HEK293 (cell line): ENCODE measurements at regions not wholly inside any gene's neighbourhood (a gene's known extent, or its start where the extent isn't known, plus 50 kb on each side); places are given as distances from the start of the nearest gene placed in this dataset.

Experiments used
- CTCF ChIA-PET: fragments of 350-600 bp; formaldehyde crosslinking; extraction: SDS; loops from one replicate; lab custom pipeline; 2021; ENCODE audit warnings: antibody characterized with exemption; lab: Yijun Ruan, JAX
- POLR2A ChIA-PET: fragments of 300-600 bp; formaldehyde crosslinking; extraction: SDS; loops from one replicate; lab custom pipeline; 2020; ENCODE audit warnings: antibody characterized with exemption, inconsistent platforms; lab: Yijun Ruan, JAX
- H3K27ac ChIP-seq: fragments of 200-500 bp; sonication (Bioruptor generic); 2 replicates; pipeline ENCODE4 v1.5.1; 2014; ENCODE audit warnings: low read depth, low read length, control low read depth, inconsistent platforms; ENCODE audit errors: extremely low read depth
- H3K36me3 ChIP-seq, 2 experiments: fragments of 200-500 bp in 1 of 2; sonication (Bioruptor generic) in 1 of 2; 1 replicate in 1 of 2; 2 replicates in 1 of 2; pipeline ENCODE4 v1.5.1; 2014 to 2017; ENCODE audit warnings: inconsistent platforms in 2 of 2, low read length in 2 of 2; ENCODE audit not compliant: control insufficient read depth in 2 of 2, insufficient read depth in 1 of 2
- H3K4me1 ChIP-seq: fragments of 200-500 bp; sonication (Bioruptor generic); 2 replicates; pipeline ENCODE4 v1.5.1; 2014; ENCODE audit warnings: mild to moderate bottlenecking, low read length, inconsistent platforms; ENCODE audit not compliant: control insufficient read depth, insufficient read depth
- H3K4me3 ChIP-seq: 2 replicates; pipeline ENCODE4 v1.5.1; 2011; ENCODE audit warnings: low read depth, mild to moderate bottlenecking, control low read depth, low read length, moderate library complexity
- H3K9me3 ChIP-seq: fragments of 200-500 bp; sonication (Bioruptor generic); 2 replicates; pipeline ENCODE4 v1.5.1; 2014; ENCODE audit warnings: low read depth, low read length, inconsistent platforms; ENCODE audit not compliant: control insufficient read depth, insufficient read depth
- KLF1 ChIP-seq: fragments of 450-650 bp; formaldehyde crosslinking; IDR thresholded peaks from 2 replicates; pipeline ENCODE4 v1.5.1; 2016; ENCODE audit warnings: missing biosample characterization, missing genetic modification characterization
- MEIS1 ChIP-seq: sonication (generic); formaldehyde crosslinking; IDR thresholded peaks from 2 replicates; pipeline ENCODE4 v1.8.1; 2022; ENCODE audit warnings: missing genetic modification reagents, mild to moderate bottlenecking, borderline replicate concordance
- MZF1 ChIP-seq: fragments of 450-650 bp; formaldehyde crosslinking; IDR thresholded peaks from 2 replicates; pipeline ENCODE4 v1.5.1; 2017; ENCODE audit warnings: missing biosample characterization, missing genetic modification characterization, borderline replicate concordance
- PRDM1 ChIP-seq: fragments of 450-650 bp; formaldehyde crosslinking; IDR thresholded peaks from 2 replicates; pipeline ENCODE4; 2016; ENCODE audit warnings: missing biosample characterization, missing genetic modification characterization
- RBAK ChIP-seq: fragments of 450-650 bp; formaldehyde crosslinking; IDR thresholded peaks from 2 replicates; pipeline ENCODE4 v1.5.1; 2016; ENCODE audit warnings: missing biosample characterization, missing genetic modification characterization
- SCRT2 ChIP-seq: fragments of 450-650 bp; formaldehyde crosslinking; IDR thresholded peaks from 2 replicates; pipeline ENCODE4 v1.5.1; 2016; ENCODE audit warnings: missing biosample characterization, missing genetic modification characterization
- SP2 ChIP-seq: fragments of 450-650 bp; formaldehyde crosslinking; IDR thresholded peaks from 2 replicates; pipeline ENCODE4 v1.5.1; 2016; ENCODE audit warnings: missing biosample characterization, missing genetic modification characterization
- ZFP69B ChIP-seq: fragments of 450-650 bp; formaldehyde crosslinking; IDR thresholded peaks from 2 replicates; pipeline ENCODE4 v1.5.1; 2016; ENCODE audit warnings: missing biosample characterization, missing genetic modification characterization
- ZNF138 ChIP-seq: fragments of 450-650 bp; formaldehyde crosslinking; IDR thresholded peaks from 2 replicates; pipeline ENCODE4 v1.5.1; 2016; ENCODE audit warnings: missing biosample characterization, missing genetic modification characterization, borderline replicate concordance
- ZNF223 ChIP-seq: fragments of 450-650 bp; formaldehyde crosslinking; IDR thresholded peaks from 2 replicates; pipeline ENCODE4 v1.5.1; 2016; ENCODE audit warnings: missing biosample characterization, missing genetic modification characterization
- ZNF248 ChIP-seq: fragments of 450-650 bp; formaldehyde crosslinking; IDR thresholded peaks from 2 replicates; pipeline ENCODE4 v1.5.1; 2017; ENCODE audit warnings: missing biosample characterization, missing genetic modification characterization
- ZNF266 ChIP-seq: fragments of 450-650 bp; formaldehyde crosslinking; IDR thresholded peaks from 2 replicates; pipeline ENCODE4 v1.5.1; 2016; ENCODE audit warnings: missing biosample characterization, missing genetic modification characterization, low read depth
- ZNF292 ChIP-seq: fragments of 450-650 bp; formaldehyde crosslinking; IDR thresholded peaks from 2 replicates; pipeline ENCODE4 v1.5.1; 2016; ENCODE audit warnings: low read depth, missing biosample characterization, missing genetic modification characterization, borderline replicate concordance
- ZNF341 ChIP-seq: fragments of 450-650 bp; formaldehyde crosslinking; IDR thresholded peaks from 2 replicates; pipeline ENCODE4; 2016; ENCODE audit warnings: low read depth, missing biosample characterization, missing genetic modification characterization
- ZNF529 ChIP-seq: fragments of 450-650 bp; formaldehyde crosslinking; IDR thresholded peaks from 2 replicates; pipeline ENCODE4 v1.5.1; 2017; ENCODE audit warnings: missing genetic modification characterization, missing biosample characterization; ENCODE audit not compliant: insufficient replicate concordance
- ZNF530 ChIP-seq: fragments of 450-650 bp; formaldehyde crosslinking; IDR thresholded peaks from 2 replicates; pipeline ENCODE4 v1.5.1; 2016; ENCODE audit warnings: low read depth, missing biosample characterization, missing genetic modification characterization
- ZNF610 ChIP-seq: fragments of 450-650 bp; formaldehyde crosslinking; IDR thresholded peaks from 2 replicates; pipeline ENCODE4 v1.5.1; 2016; ENCODE audit warnings: missing biosample characterization, missing genetic modification characterization, borderline replicate concordance
- ZNF670 ChIP-seq: fragments of 450-650 bp; formaldehyde crosslinking; IDR thresholded peaks from 2 replicates; pipeline ENCODE4 v1.5.1; 2016; ENCODE audit warnings: missing biosample characterization, missing genetic modification characterization, low read depth
- ZNF776 ChIP-seq: fragments of 450-650 bp; formaldehyde crosslinking; IDR thresholded peaks from 2 replicates; pipeline ENCODE4 v1.5.0; 2017; ENCODE audit warnings: missing biosample characterization, missing genetic modification characterization, borderline replicate concordance
- ZSCAN23 ChIP-seq: fragments of 450-650 bp; formaldehyde crosslinking; IDR thresholded peaks from 2 replicates; pipeline ENCODE4 v1.5.1; 2016; ENCODE audit warnings: missing biosample characterization, missing genetic modification characterization
- TF ChIP-seq, protein P1 (sequence below): fragments of 450-650 bp; formaldehyde crosslinking; IDR thresholded peaks from 2 replicates; pipeline ENCODE4 v1.5.1; 2016; ENCODE audit warnings: missing biosample characterization, missing genetic modification characterization, low read depth
- TF ChIP-seq, protein P2 (sequence below): fragments of 450-650 bp; formaldehyde crosslinking; IDR thresholded peaks from 2 replicates; pipeline ENCODE4 v1.5.1; 2017; ENCODE audit warnings: missing biosample characterization, missing genetic modification characterization
- TF ChIP-seq, protein P3 (sequence below): fragments of 450-650 bp; formaldehyde crosslinking; conservative IDR thresholded peaks from 2 replicates; pipeline ENCODE4 v1.5.1; 2016; ENCODE audit warnings: low read depth, missing biosample characterization, missing genetic modification characterization
- TF ChIP-seq, protein P4 (sequence below): sonication (generic); formaldehyde crosslinking; IDR thresholded peaks from 2 replicates; pipeline ENCODE4 v1.8.1; 2022; ENCODE audit warnings: mild to moderate bottlenecking, moderate library complexity, missing genetic modification reagents

DNA sequence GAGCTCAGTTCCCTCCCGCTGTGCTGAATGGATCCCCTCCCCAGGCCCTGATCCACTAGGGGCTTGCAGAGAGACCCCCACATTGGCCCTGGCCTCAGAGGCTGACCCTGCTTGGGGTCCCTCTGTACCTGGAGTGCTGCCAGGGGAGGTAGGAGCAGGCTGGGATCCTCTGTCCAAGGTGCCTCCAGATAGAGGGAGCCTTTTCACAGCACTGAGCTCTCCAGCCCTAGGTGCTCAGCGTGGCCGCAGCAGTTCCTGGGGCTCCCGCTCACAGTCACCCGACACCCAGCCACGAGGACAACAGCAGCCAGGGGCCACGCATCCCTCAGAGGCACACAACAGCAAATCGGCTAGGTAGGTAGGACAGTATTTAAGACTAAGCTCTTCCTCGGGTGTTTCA, 62.2 kb upstream of the IRX2 start:
- H3K4me1 ChIP-seq: no peaks in the 10 kb centered on the region
- ChIA-PET POLR2A (no interaction called here), CTCF (interaction anchor here (0.6 kb wide), 1 partner anchor 255 kb away, joined by 3 read pairs; no protein-coding TSS in a partner anchor)
- no peaks in the 10 kb centered on the region for H3K9me3 ChIP-seq
- no peak for TF ChIP-seq ZFP69B (tag by site-specific recombination)
- no peak for TF ChIP-seq MZF1
- TF ChIP-seq ZNF138 (tag by site-specific recombination): no peak
- no peak for TF ChIP-seq MEIS1 (CRISPR knock-in tag)
- TF ChIP-seq, protein P1, sequence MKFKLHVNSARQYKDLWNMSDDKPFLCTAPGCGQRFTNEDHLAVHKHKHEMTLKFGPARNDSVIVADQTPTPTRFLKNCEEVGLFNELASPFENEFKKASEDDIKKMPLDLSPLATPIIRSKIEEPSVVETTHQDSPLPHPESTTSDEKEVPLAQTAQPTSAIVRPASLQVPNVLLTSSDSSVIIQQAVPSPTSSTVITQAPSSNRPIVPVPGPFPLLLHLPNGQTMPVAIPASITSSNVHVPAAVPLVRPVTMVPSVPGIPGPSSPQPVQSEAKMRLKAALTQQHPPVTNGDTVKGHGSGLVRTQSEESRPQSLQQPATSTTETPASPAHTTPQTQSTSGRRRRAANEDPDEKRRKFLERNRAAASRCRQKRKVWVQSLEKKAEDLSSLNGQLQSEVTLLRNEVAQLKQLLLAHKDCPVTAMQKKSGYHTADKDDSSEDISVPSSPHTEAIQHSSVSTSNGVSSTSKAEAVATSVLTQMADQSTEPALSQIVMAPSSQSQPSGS (tag by site-specific recombination): no peak
- TF ChIP-seq ZNF610 (tag by site-specific recombination): no peak
- TF ChIP-seq ZNF266 (tag by site-specific recombination): no peak
- no peak for TF ChIP-seq PRDM1 (tag by site-specific recombination)
- no peak for TF ChIP-seq KLF1 (tag by site-specific recombination)
- no peak for TF ChIP-seq ZNF670 (tag by site-specific recombination)
- TF ChIP-seq, protein P2, sequence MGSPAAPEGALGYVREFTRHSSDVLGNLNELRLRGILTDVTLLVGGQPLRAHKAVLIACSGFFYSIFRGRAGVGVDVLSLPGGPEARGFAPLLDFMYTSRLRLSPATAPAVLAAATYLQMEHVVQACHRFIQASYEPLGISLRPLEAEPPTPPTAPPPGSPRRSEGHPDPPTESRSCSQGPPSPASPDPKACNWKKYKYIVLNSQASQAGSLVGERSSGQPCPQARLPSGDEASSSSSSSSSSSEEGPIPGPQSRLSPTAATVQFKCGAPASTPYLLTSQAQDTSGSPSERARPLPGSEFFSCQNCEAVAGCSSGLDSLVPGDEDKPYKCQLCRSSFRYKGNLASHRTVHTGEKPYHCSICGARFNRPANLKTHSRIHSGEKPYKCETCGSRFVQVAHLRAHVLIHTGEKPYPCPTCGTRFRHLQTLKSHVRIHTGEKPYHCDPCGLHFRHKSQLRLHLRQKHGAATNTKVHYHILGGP (tag by site-specific recombination): no peak
- no peak for TF ChIP-seq ZNF529 (tag by site-specific recombination)
- no peak for TF ChIP-seq ZSCAN23
- no peak for TF ChIP-seq ZNF530 (tag by site-specific recombination)
- no peak for TF ChIP-seq SP2 (tag by site-specific recombination)
- no peak for TF ChIP-seq ZNF223 (tag by site-specific recombination)
- TF ChIP-seq, all 188 proteins: peak for 0
- H3K36me3 ChIP-seq: no peaks in the 10 kb centered on the region
- H3K27ac ChIP-seq: no peak overlapping the region
- no peak overlapping the region for H3K4me3 ChIP-seq

DNA sequence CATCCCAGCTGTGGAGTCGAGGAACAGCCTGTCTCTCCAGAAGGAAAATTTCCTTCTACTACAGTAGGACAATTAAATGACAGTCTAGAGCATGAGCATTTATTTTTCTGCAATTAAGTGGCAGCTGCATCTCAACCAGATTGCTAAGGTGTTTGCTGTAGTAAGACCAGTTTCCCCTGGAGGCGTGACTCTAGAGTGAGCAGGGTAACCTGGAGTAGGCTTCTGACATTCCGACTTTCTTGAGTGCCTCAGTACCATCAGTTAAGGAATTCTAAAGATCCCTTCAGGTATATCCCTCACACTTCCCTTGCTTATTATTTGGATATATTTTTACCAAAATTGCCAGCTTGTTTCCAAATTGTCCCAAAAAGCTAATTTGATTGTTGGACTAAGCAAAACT, 59.2 kb upstream of the IRX2 start:
- Histone ChIP-seq H3K27ac (no peak overlapping the region), H3K36me3 (no peaks in the 10 kb centered on the region), H3K9me3 (no peaks in the 10 kb centered on the region), H3K4me3 (no peak overlapping the region), H3K4me1 (no peaks in the 10 kb centered on the region)
- ChIA-PET POLR2A (no interaction called here), CTCF (no interaction called here)
- TF ChIP-seq ZNF341 (tag by site-specific recombination): no peak
- TF ChIP-seq SCRT2: no peak
- TF ChIP-seq ZNF266 (tag by site-specific recombination): no peak
- TF ChIP-seq, protein P1 (tag by site-specific recombination): no peak
- TF ChIP-seq ZNF248 (tag by site-specific recombination): no peak
- TF ChIP-seq, protein P3, sequence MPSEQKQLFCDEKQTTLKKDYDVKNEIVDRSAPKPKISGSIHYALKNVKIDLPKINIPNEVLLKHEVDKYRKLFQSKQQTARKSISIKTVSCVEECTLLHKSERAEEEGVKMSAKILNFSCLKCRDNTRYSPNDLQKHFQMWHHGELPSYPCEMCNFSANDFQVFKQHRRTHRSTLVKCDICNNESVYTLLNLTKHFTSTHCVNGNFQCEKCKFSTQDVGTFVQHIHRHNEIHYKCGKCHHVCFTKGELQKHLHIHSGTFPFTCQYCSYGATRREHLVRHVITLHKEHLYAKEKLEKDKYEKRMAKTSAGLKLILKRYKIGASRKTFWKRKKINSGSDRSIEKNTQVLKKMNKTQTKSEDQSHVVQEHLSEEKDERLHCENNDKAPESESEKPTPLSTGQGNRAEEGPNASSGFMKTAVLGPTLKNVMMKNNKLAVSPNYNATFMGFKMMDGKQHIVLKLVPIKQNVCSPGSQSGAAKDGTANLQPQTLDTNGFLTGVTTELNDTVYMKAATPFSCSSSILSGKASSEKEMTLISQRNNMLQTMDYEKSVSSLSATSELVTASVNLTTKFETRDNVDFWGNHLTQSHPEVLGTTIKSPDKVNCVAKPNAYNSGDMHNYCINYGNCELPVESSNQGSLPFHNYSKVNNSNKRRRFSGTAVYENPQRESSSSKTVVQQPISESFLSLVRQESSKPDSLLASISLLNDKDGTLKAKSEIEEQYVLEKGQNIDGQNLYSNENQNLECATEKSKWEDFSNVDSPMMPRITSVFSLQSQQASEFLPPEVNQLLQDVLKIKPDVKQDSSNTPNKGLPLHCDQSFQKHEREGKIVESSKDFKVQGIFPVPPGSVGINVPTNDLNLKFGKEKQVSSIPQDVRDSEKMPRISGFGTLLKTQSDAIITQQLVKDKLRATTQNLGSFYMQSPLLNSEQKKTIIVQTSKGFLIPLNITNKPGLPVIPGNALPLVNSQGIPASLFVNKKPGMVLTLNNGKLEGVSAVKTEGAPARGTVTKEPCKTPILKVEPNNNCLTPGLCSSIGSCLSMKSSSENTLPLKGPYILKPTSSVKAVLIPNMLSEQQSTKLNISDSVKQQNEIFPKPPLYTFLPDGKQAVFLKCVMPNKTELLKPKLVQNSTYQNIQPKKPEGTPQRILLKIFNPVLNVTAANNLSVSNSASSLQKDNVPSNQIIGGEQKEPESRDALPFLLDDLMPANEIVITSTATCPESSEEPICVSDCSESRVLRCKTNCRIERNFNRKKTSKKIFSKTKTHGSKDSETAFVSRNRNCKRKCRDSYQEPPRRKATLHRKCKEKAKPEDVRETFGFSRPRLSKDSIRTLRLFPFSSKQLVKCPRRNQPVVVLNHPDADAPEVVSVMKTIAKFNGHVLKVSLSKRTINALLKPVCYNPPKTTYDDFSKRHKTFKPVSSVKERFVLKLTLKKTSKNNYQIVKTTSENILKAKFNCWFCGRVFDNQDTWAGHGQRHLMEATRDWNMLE (tag by site-specific recombination): no peak
- TF ChIP-seq ZNF776 (tag by site-specific recombination): no peak
- TF ChIP-seq RBAK (tag by site-specific recombination): no peak
- TF ChIP-seq ZNF292 (tag by site-specific recombination): no peak
- TF ChIP-seq, protein P4, sequence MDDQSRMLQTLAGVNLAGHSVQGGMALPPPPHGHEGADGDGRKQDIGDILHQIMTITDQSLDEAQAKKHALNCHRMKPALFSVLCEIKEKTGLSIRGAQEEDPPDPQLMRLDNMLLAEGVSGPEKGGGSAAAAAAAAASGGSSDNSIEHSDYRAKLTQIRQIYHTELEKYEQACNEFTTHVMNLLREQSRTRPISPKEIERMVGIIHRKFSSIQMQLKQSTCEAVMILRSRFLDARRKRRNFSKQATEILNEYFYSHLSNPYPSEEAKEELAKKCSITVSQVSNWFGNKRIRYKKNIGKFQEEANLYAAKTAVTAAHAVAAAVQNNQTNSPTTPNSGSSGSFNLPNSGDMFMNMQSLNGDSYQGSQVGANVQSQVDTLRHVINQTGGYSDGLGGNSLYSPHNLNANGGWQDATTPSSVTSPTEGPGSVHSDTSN (CRISPR knock-in tag): no peak
